Vagina (tissue), 2 donors: ENCODE measurements at regions not wholly inside any gene's neighbourhood (a gene's known extent, or its start where the extent isn't known, plus 50 kb on each side); places are given as distances from the start of the nearest gene placed in this dataset.

ENCODE experiments used
- DNase-seq, 2 donors: peaks; one replicate each; pipeline ENCODE4 v3.0.0-alpha.2; 2017; ENCODE audit errors: extremely low spot score in 2 of 2
- H3K27ac ChIP-seq: fragments of 200-600 bp; sonication (generic); one replicate; pipeline ENCODE4 v1.5.1; 2019
- H3K27me3 ChIP-seq: fragments of 200-600 bp; sonication (generic); one replicate; pipeline ENCODE4 v1.5.1; 2019
- H3K36me3 ChIP-seq, 2 donors: fragments of 200-600 bp; sonication (generic); one replicate each; pipeline ENCODE4 v1.5.1; 2017 to 2019
- H3K4me1 ChIP-seq: fragments of 200-600 bp; sonication (generic); one replicate; pipeline ENCODE4 v1.5.1; 2019
- H3K4me3 ChIP-seq, 2 donors: fragments of 200-600 bp; sonication (generic); 1 replicate in 1 of 2; 2 replicates in 1 of 2; pipeline ENCODE4 v1.5.1; 2016 to 2019
- H3K9me3 ChIP-seq: fragments of 200-600 bp; sonication (generic); one replicate; pipeline ENCODE4 v1.5.1; 2019
- CTCF ChIP-seq, 3 experiments: fragments of 450-650 bp in 2 of 3; fragments of 200-600 bp in 1 of 3; sonication (generic) in 1 of 3; IDR thresholded peaks; one replicate each; pipeline ENCODE4 v1.5.1; 2017 to 2019; ENCODE audit warnings: antibody characterized with exemption in 3 of 3, mild to moderate bottlenecking in 2 of 3, moderate library complexity in 2 of 3
- POLR2A ChIP-seq, 2 donors: fragments of 450-650 bp; IDR thresholded peaks; one replicate each; pipeline ENCODE4 v1.6.1; 2017; ENCODE audit warnings: antibody characterized with exemption in 2 of 2, mild to moderate bottlenecking in 2 of 2, moderate library complexity in 2 of 2
- POLR2AphosphoS5 ChIP-seq, 2 donors: sonication (generic); formaldehyde crosslinking; IDR thresholded peaks; one replicate each; pipeline ENCODE4 v1.9.0; 2017; ENCODE audit warnings: antibody characterized with exemption in 2 of 2, mild to moderate bottlenecking in 2 of 2, low read depth in 1 of 2; ENCODE audit not compliant: insufficient read depth in 1 of 2
- intact Hi-C: fragments of 100-400 bp; cut with DNase I; formaldehyde crosslinking; loops from one replicate; pipeline ENCODE4 v1.15.1; 2023

GRCh38 chr13:106997696-106998095 lies 429.8 kb upstream of the ARGLU1 start:
- H3K4me3 ChIP-seq, result no peak overlapping the region

GRCh38 chr13:106996867-106997618 lies 429.1 kb upstream of the ARGLU1 start:
- H3K4me3 ChIP-seq, result no peak overlapping the region
- H3K4me1 ChIP-seq, result no peaks in the 10 kb centered on the region
- no peaks in the 10 kb centered on the region for H3K36me3 ChIP-seq
- no peak overlapping the region for H3K27ac ChIP-seq
- TF ChIP-seq POLR2AphosphoS5 (IDR thresholded peaks at IDR 0.05; ENCODE audit: insufficient read depth in 1 of 2, low read depth in 1 of 2), result no peak
- TF ChIP-seq POLR2A (IDR thresholded peaks at IDR 0.05), result no peak
- no peak for TF ChIP-seq CTCF (IDR thresholded peaks at IDR 0.05)
- DNase-seq, result no peak
- H3K9me3 ChIP-seq, result no peaks in the 10 kb centered on the region
- H3K27me3 ChIP-seq, result no peaks in the 10 kb centered on the region
- intact Hi-C loops, result no loop called here

More at GRCh38 chr13:106997696-106998095, 429.8 kb upstream of the ARGLU1 start:
- no peaks in the 10 kb centered on the region for H3K27me3 ChIP-seq
- H3K36me3 ChIP-seq, result no peaks in the 10 kb centered on the region
- TF ChIP-seq CTCF (IDR thresholded peaks at IDR 0.05) (no peak), POLR2A (IDR thresholded peaks at IDR 0.05) (no peak), POLR2AphosphoS5 (IDR thresholded peaks at IDR 0.05; ENCODE audit: insufficient read depth in 1 of 2, low read depth in 1 of 2) (no peak)
- no peaks in the 10 kb centered on the region for H3K4me1 ChIP-seq
- H3K9me3 ChIP-seq, result no peaks in the 10 kb centered on the region
- no peak for DNase-seq
- no peak overlapping the region for H3K27ac ChIP-seq
- intact Hi-C loops, result no loop called here

- no peaks in the 10 kb centered on the region for H3K36me3 ChIP-seq
- H3K4me3 ChIP-seq, result no peak overlapping the region
- H3K4me1 ChIP-seq, result peaks cover 24% of the 10 kb centered on the region
- intact Hi-C loops, result no loop called here
- TF ChIP-seq CTCF (IDR thresholded peaks at IDR 0.05), result no peak
- TF ChIP-seq POLR2AphosphoS5 (IDR thresholded peaks at IDR 0.05; ENCODE audit: insufficient read depth in 1 of 2, low read depth in 1 of 2), result no peak
- no peak overlapping the region for H3K27ac ChIP-seq
- no peaks in the 10 kb centered on the region for H3K9me3 ChIP-seq
- DNase-seq, result no peak
- H3K27me3 ChIP-seq, result no peaks in the 10 kb centered on the region
Measured at GRCh38 chr13:106990594-106990993, 422.7 kb upstream of the ARGLU1 start.

- no peak for DNase-seq
- H3K9me3 ChIP-seq, result no peaks in the 10 kb centered on the region
- no peaks in the 10 kb centered on the region for H3K27me3 ChIP-seq
- intact Hi-C loops, result no loop called here
- H3K36me3 ChIP-seq, result no peaks in the 10 kb centered on the region
- peaks cover 24% of the 10 kb centered on the region for H3K4me1 ChIP-seq
- no peak overlapping the region for H3K4me3 ChIP-seq
- H3K27ac ChIP-seq, result no peak overlapping the region
- no peak for TF ChIP-seq CTCF (IDR thresholded peaks at IDR 0.05)
- no peak for TF ChIP-seq POLR2AphosphoS5 (IDR thresholded peaks at IDR 0.05; ENCODE audit: insufficient read depth in 1 of 2, low read depth in 1 of 2)
- no peak for TF ChIP-seq POLR2A (IDR thresholded peaks at IDR 0.05)
Measured at GRCh38 chr13:106989876-106990275, 421.9 kb upstream of the ARGLU1 start.

GRCh38 chr13:106987427-106987785 lies 419.5 kb upstream of the ARGLU1 start:
- peaks cover 24% of the 10 kb centered on the region for H3K4me1 ChIP-seq

More at GRCh38 chr13:106987427-106987785, 419.5 kb upstream of the ARGLU1 start:
- intact Hi-C loops, result no loop called here
- no peaks in the 10 kb centered on the region for H3K9me3 ChIP-seq
- no peaks in the 10 kb centered on the region for H3K27me3 ChIP-seq
- no peaks in the 10 kb centered on the region for H3K36me3 ChIP-seq
- no peak overlapping the region for H3K4me3 ChIP-seq
- TF ChIP-seq CTCF (IDR thresholded peaks at IDR 0.05), result no peak
- no peak for TF ChIP-seq POLR2A (IDR thresholded peaks at IDR 0.05)
- TF ChIP-seq POLR2AphosphoS5 (IDR thresholded peaks at IDR 0.05; ENCODE audit: insufficient read depth in 1 of 2, low read depth in 1 of 2), result no peak
- no peak for DNase-seq
- H3K27ac ChIP-seq, result no peak overlapping the region
